ENCODE measurements at regions not wholly inside any gene's neighbourhood (a gene's known extent, or its start where the extent isn't known, plus 50 kb on each side); places are given as distances from the start of the nearest gene placed in this dataset.

- no peak overlapping the region for H3K4me3 ChIP-seq (ENCODE audit: low read depth, low read length)
- no peaks in the 10 kb centered on the region for H3K9me3 ChIP-seq (ENCODE audit: severe bottlenecking)
- TF ChIP-seq CTCF (IDR thresholded peaks at IDR 0.05; ENCODE audit: low read depth, low read length): no peak
- DNase-seq: no peak
- no peak overlapping the region for H3K27ac ChIP-seq
- H3K36me3 ChIP-seq: no peaks in the 10 kb centered on the region
- H3K27me3 ChIP-seq (ENCODE audit: insufficient read depth, low read depth, severe bottlenecking): no peaks in the 10 kb centered on the region
Measured at GRCh38 chr13:33649212-33649878, 168.6 kb upstream of the RFC3 start.

- no peak for DNase-seq
- Histone ChIP-seq H3K9me3 (ENCODE audit: severe bottlenecking) (no peaks in the 10 kb centered on the region), H3K27me3 (ENCODE audit: insufficient read depth, low read depth, severe bottlenecking) (no peaks in the 10 kb centered on the region), H3K27ac (no peak overlapping the region), H3K36me3 (no peaks in the 10 kb centered on the region), H3K4me3 (ENCODE audit: low read depth, low read length) (no peak overlapping the region)
- no peak for TF ChIP-seq CTCF (IDR thresholded peaks at IDR 0.05; ENCODE audit: low read depth, low read length)
Measured at GRCh38 chr13:33651766-33652165, 166.2 kb upstream of the RFC3 start.

- Histone ChIP-seq H3K27me3 (ENCODE audit: insufficient read depth, low read depth, severe bottlenecking) (no peaks in the 10 kb centered on the region), H3K27ac (no peak overlapping the region), H3K36me3 (no peaks in the 10 kb centered on the region), H3K9me3 (ENCODE audit: severe bottlenecking) (no peaks in the 10 kb centered on the region), H3K4me3 (ENCODE audit: low read depth, low read length) (no peak overlapping the region)
- DNase-seq: no peak
- TF ChIP-seq CTCF (IDR thresholded peaks at IDR 0.05; ENCODE audit: low read depth, low read length): no peak
Measured at GRCh38 chr13:33657274-33657673, 160.7 kb upstream of the RFC3 start.

GRCh38 chr13:33659466-33659865 is 158.5 kb upstream of the RFC3 start:
- H3K27me3 ChIP-seq (ENCODE audit: insufficient read depth, low read depth, severe bottlenecking): no peaks in the 10 kb centered on the region
- H3K27ac ChIP-seq: no peak overlapping the region
- H3K4me3 ChIP-seq (ENCODE audit: low read depth, low read length): no peak overlapping the region
- no peaks in the 10 kb centered on the region for H3K9me3 ChIP-seq (ENCODE audit: severe bottlenecking)
- H3K36me3 ChIP-seq: no peaks in the 10 kb centered on the region
- DNase-seq: no peak
- no peak for TF ChIP-seq CTCF (IDR thresholded peaks at IDR 0.05; ENCODE audit: low read depth, low read length)

- no peaks in the 10 kb centered on the region for H3K36me3 ChIP-seq
- no peaks in the 10 kb centered on the region for H3K9me3 ChIP-seq (ENCODE audit: severe bottlenecking)
- H3K27me3 ChIP-seq (ENCODE audit: insufficient read depth, low read depth, severe bottlenecking): no peaks in the 10 kb centered on the region
- no peak for TF ChIP-seq CTCF (IDR thresholded peaks at IDR 0.05; ENCODE audit: low read depth, low read length)
- no peak overlapping the region for H3K4me3 ChIP-seq (ENCODE audit: low read depth, low read length)
- H3K27ac ChIP-seq: no peak overlapping the region
- no peak for DNase-seq
Measured at GRCh38 chr13:33659894-33660293, 158.1 kb upstream of the RFC3 start.

GRCh38 chr13:33662392-33662791 is 155.6 kb upstream of the RFC3 start:
- Histone ChIP-seq H3K27me3 (ENCODE audit: insufficient read depth, low read depth, severe bottlenecking) (no peaks in the 10 kb centered on the region), H3K36me3 (no peaks in the 10 kb centered on the region), H3K4me3 (ENCODE audit: low read depth, low read length) (no peak overlapping the region), H3K9me3 (ENCODE audit: severe bottlenecking) (no peaks in the 10 kb centered on the region), H3K27ac (no peak overlapping the region)
- TF ChIP-seq CTCF (IDR thresholded peaks at IDR 0.05; ENCODE audit: low read depth, low read length): no peak
- no peak for DNase-seq

Measured in WERI-Rb-1 (cell line).